H9 (cell line): ENCODE measurements at regions not wholly inside any gene's neighbourhood (a gene's known extent, or its start where the extent isn't known, plus 50 kb on each side); places are given as distances from the start of the nearest gene placed in this dataset.

ENCODE experiments used
- DNase-seq: peaks from one replicate; pipeline ENCODE4 v3.0.0-alpha.2; 2017
- H2AFZ ChIP-seq: one replicate; pipeline ENCODE4 v1.6.1; 2013; ENCODE audit warnings: mild to moderate bottlenecking, low read length, control low read depth, moderate library complexity
- H2AK5ac ChIP-seq: 2 replicates; pipeline ENCODE4 v1.6.1; 2013; ENCODE audit warnings: low read length, control low read depth, mixed read lengths; ENCODE audit not compliant: insufficient read length
- H2BK120ac ChIP-seq: one replicate; pipeline ENCODE4 v1.6.1; 2013; ENCODE audit warnings: low read depth, mild to moderate bottlenecking, low read length, control low read depth, inconsistent platforms; ENCODE audit not compliant: poor library complexity, severe bottlenecking
- H2BK12ac ChIP-seq: 2 replicates; pipeline ENCODE4 v1.6.1; 2013; ENCODE audit warnings: low read length, control low read depth, mixed read lengths, low read depth; ENCODE audit not compliant: insufficient read length
- H2BK15ac ChIP-seq: 2 replicates; pipeline ENCODE4 v1.6.1; 2013; ENCODE audit warnings: low read depth, low read length, control low read depth
- H2BK20ac ChIP-seq: one replicate; pipeline ENCODE4 v1.6.1; 2013; ENCODE audit warnings: low read depth, mild to moderate bottlenecking, low read length, control low read depth, inconsistent platforms; ENCODE audit not compliant: poor library complexity, severe bottlenecking
- H2BK5ac ChIP-seq: 2 replicates; pipeline ENCODE4 v1.6.1; 2013; ENCODE audit warnings: low read length, control low read depth, mixed read lengths; ENCODE audit not compliant: insufficient read length
- H3K14ac ChIP-seq: 2 replicates; pipeline ENCODE4 v1.6.1; 2013; ENCODE audit warnings: low read length, control low read depth; ENCODE audit not compliant: insufficient read depth
- H3K18ac ChIP-seq: 2 replicates; pipeline ENCODE4 v1.6.1; 2013; ENCODE audit warnings: low read depth, mild to moderate bottlenecking, mixed read lengths, low read length, control low read depth; ENCODE audit not compliant: insufficient read length
- H3K23ac ChIP-seq: 2 replicates; pipeline ENCODE4 v1.6.1; 2013; ENCODE audit warnings: low read length, control low read depth, mixed read lengths, low read depth; ENCODE audit not compliant: insufficient read length
- H3K23me2 ChIP-seq: 2 replicates; pipeline ENCODE4 v1.6.1; 2013; ENCODE audit warnings: low read depth, mild to moderate bottlenecking, mixed read lengths, low read length, control low read depth; ENCODE audit not compliant: insufficient read length, poor library complexity, severe bottlenecking
- H3K27ac ChIP-seq: 2 replicates; pipeline ENCODE4 v1.5.1; 2013; ENCODE audit warnings: low read length, control low read depth, mixed read lengths, low read depth; ENCODE audit not compliant: insufficient read length
- H3K27me3 ChIP-seq: 2 replicates; pipeline ENCODE4 v1.6.1; 2013; ENCODE audit warnings: low read length, control low read depth, inconsistent platforms; ENCODE audit not compliant: insufficient read depth
- H3K4ac ChIP-seq: 2 replicates; pipeline ENCODE4 v1.6.1; 2013; ENCODE audit warnings: low read depth, mild to moderate bottlenecking, control low read depth, inconsistent platforms, low read length, moderate library complexity
- H3K4me1 ChIP-seq: 2 replicates; pipeline ENCODE4 v1.6.1; 2013; ENCODE audit warnings: low read length, control low read depth, inconsistent platforms; ENCODE audit not compliant: insufficient read depth
- H3K4me2 ChIP-seq: 2 replicates; pipeline ENCODE4 v1.6.1; 2013; ENCODE audit warnings: low read length, control low read depth, mixed read lengths; ENCODE audit not compliant: insufficient read length, insufficient read depth
- H3K56ac ChIP-seq: 2 replicates; pipeline ENCODE4 v1.6.1; 2013; ENCODE audit warnings: low read depth, mild to moderate bottlenecking, mixed read lengths, low read length, control low read depth; ENCODE audit not compliant: insufficient read length
- H3K79me1 ChIP-seq: 2 replicates; pipeline ENCODE4 v1.6.1; 2013; ENCODE audit warnings: low read depth, mild to moderate bottlenecking, moderate library complexity, low read length, control low read depth, inconsistent platforms; ENCODE audit not compliant: insufficient read depth, poor library complexity, severe bottlenecking
- H3K79me2 ChIP-seq: 2 replicates; pipeline ENCODE4 v1.6.1; 2013; ENCODE audit warnings: low read length, control low read depth, inconsistent platforms; ENCODE audit not compliant: insufficient read depth
- H3K9ac ChIP-seq: 2 replicates; pipeline ENCODE4 v1.6.1; 2013; ENCODE audit warnings: low read length, control low read depth, mixed read lengths; ENCODE audit not compliant: insufficient read length; ENCODE audit errors: extremely low read depth
- H3K9me3 ChIP-seq: one replicate; pipeline ENCODE4 v1.6.1; 2013; ENCODE audit warnings: low read depth, low read length, inconsistent platforms; ENCODE audit not compliant: control insufficient read depth
- H3T11ph ChIP-seq: one replicate; pipeline ENCODE4 v1.6.1; 2013; ENCODE audit warnings: mild to moderate bottlenecking, low read length, control low read depth, inconsistent platforms
- H4K20me1 ChIP-seq: one replicate; pipeline ENCODE4 v1.6.1; 2013; ENCODE audit not compliant: control insufficient read depth, insufficient read length, insufficient read depth
- H4K5ac ChIP-seq: 2 replicates; pipeline ENCODE4 v1.6.1; 2013; ENCODE audit warnings: low read depth, mild to moderate bottlenecking, mixed read lengths, low read length, control low read depth; ENCODE audit not compliant: insufficient read length
- H4K8ac ChIP-seq: replicated peaks from 2 replicates; pipeline ENCODE4 v1.6.1; 2013; ENCODE audit warnings: low read length, control low read depth, mixed read lengths, low read depth; ENCODE audit not compliant: insufficient read length
- H4K91ac ChIP-seq: 2 replicates; pipeline ENCODE4 v1.6.1; 2013; ENCODE audit warnings: low read depth, mild to moderate bottlenecking, moderate library complexity, mixed read lengths, low read length, control low read depth; ENCODE audit not compliant: insufficient read length
- H3K27ac Mint-ChIP-seq, 3 experiments: 2 replicates in 2 of 3; 3 replicates in 1 of 3; pipeline ENCODE4 v1.8.0; 2020 to 2021; ENCODE audit warnings: mixed read lengths in 3 of 3, mild to moderate bottlenecking in 1 of 3, moderate library complexity in 1 of 3
- H3K27me3 Mint-ChIP-seq: 2 replicates; pipeline ENCODE4 v1.8.0; 2021; ENCODE audit warnings: low read depth, mild to moderate bottlenecking, moderate library complexity, mixed read lengths
- H3K36me3 Mint-ChIP-seq, 3 experiments: 2 replicates in 2 of 3; 3 replicates in 1 of 3; pipeline ENCODE4 v1.8.0; 2020 to 2021; ENCODE audit warnings: low read depth in 3 of 3, mixed read lengths in 3 of 3; ENCODE audit not compliant: insufficient read depth in 1 of 3
- H3K4me1 Mint-ChIP-seq, 2 experiments: 2 replicates each; pipeline ENCODE4 v1.8.0; 2020; ENCODE audit warnings: mixed read lengths in 2 of 2
- H3K4me3 Mint-ChIP-seq, 2 experiments: 2 replicates in 1 of 2; 3 replicates in 1 of 2; pipeline ENCODE4 v1.8.0; 2020 to 2021; ENCODE audit warnings: mild to moderate bottlenecking in 2 of 2, mixed read lengths in 2 of 2, moderate library complexity in 1 of 2
- H3K9me3 Mint-ChIP-seq, 2 experiments: 2 replicates in 1 of 2; 3 replicates in 1 of 2; pipeline ENCODE4 v1.8.0; 2020; ENCODE audit warnings: mild to moderate bottlenecking in 2 of 2, mixed read lengths in 2 of 2, moderate library complexity in 1 of 2
- TF ChIP-seq, protein P1 (sequence below): fragments of 200-600 bp; sonication (generic); conservative IDR thresholded peaks from 3 replicates; pipeline ENCODE4 v1.8.0; 2021; ENCODE audit warnings: antibody characterized with exemption, mild to moderate bottlenecking

DNA sequence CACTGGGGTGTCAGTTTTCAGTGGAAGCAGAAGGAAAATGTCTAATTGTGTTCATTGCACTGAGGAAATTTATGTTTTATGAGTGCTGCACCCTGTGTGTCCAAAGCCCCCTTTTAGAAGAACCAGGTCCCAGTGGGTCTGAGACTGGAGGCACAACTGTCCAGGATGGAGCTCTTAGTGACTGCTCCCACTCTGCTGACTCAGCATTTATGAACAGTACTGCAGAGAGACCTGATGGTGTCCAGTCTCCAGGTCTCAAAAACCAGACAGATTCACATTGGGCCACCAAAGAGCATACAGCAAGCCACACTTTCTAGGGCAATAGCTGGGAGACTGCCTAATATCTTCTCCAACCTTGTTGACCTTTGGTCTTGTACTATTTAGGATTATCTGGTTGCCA is 321.9 kb downstream of the CBLN1 start:
- H4K5ac ChIP-seq: no peak overlapping the region
- H3K27me3 ChIP-seq: no peaks in the 10 kb centered on the region
- no peak overlapping the region for H4K8ac ChIP-seq

More for the DNA sequence above, 321.9 kb downstream of the CBLN1 start:
- Histone ChIP-seq H3K18ac (no peak overlapping the region), H3K4me2 (no peak overlapping the region), H3K4me1 (no peaks in the 10 kb centered on the region), H4K91ac (no peak overlapping the region), H3K56ac (no peak overlapping the region), H3K79me2 (no peaks in the 10 kb centered on the region), H2BK15ac (no peak overlapping the region), H2BK12ac (no peak overlapping the region), H2BK5ac (no peak overlapping the region), H2BK20ac (no peak overlapping the region), H3T11ph (no peak overlapping the region), H3K9me3 (no peaks in the 10 kb centered on the region), H3K27ac (no peak overlapping the region), H3K23ac (no peak overlapping the region), H2AFZ (no peak overlapping the region), H2BK120ac (no peak overlapping the region), H2AK5ac (no peak overlapping the region), H3K9ac (no peak overlapping the region), H4K20me1 (no peaks in the 10 kb centered on the region), H3K4ac (no peak overlapping the region), H3K23me2 (no peaks in the 10 kb centered on the region), H3K79me1 (no peaks in the 10 kb centered on the region), H3K14ac (no peak overlapping the region)
- no peak overlapping the region for H3K4me3 Mint-ChIP-seq
- no peaks in the 10 kb centered on the region for H3K4me1 Mint-ChIP-seq
- H3K27ac Mint-ChIP-seq: no peak overlapping the region
- peaks cover 0 to 2% (median 0%) of the 10 kb centered on the region in 3 experiments; a peak in 1 of 7 replicates for H3K36me3 Mint-ChIP-seq
- DNase-seq: no peak
- H3K9me3 Mint-ChIP-seq: peaks cover 0 to 3% of the 10 kb centered on the region in 2 experiments; a peak in 2 of 5 replicates
- H3K27me3 Mint-ChIP-seq: peaks cover 11% of the 10 kb centered on the region
- TF ChIP-seq, protein P1, sequence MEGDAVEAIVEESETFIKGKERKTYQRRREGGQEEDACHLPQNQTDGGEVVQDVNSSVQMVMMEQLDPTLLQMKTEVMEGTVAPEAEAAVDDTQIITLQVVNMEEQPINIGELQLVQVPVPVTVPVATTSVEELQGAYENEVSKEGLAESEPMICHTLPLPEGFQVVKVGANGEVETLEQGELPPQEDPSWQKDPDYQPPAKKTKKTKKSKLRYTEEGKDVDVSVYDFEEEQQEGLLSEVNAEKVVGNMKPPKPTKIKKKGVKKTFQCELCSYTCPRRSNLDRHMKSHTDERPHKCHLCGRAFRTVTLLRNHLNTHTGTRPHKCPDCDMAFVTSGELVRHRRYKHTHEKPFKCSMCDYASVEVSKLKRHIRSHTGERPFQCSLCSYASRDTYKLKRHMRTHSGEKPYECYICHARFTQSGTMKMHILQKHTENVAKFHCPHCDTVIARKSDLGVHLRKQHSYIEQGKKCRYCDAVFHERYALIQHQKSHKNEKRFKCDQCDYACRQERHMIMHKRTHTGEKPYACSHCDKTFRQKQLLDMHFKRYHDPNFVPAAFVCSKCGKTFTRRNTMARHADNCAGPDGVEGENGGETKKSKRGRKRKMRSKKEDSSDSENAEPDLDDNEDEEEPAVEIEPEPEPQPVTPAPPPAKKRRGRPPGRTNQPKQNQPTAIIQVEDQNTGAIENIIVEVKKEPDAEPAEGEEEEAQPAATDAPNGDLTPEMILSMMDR: no peak
